Parathyroid adenoma (tissue), 2 donors: ENCODE measurements at regions not wholly inside any gene's neighbourhood (a gene's known extent, or its start where the extent isn't known, plus 50 kb on each side); places are given as distances from the start of the nearest gene placed in this dataset.

ENCODE experiments used
- H2AFZ ChIP-seq: fragments of 300-600 bp; sonication (generic); one replicate; pipeline ENCODE4 v1.7.0; 2017; ENCODE audit warnings: antibody characterized with exemption, mild to moderate bottlenecking
- H3K27ac ChIP-seq: fragments of 300-600 bp; sonication (generic); one replicate; pipeline ENCODE4 v1.7.0; 2017
- H3K27me3 ChIP-seq: fragments of 300-600 bp; sonication (generic); one replicate; pipeline ENCODE4 v1.7.0; 2017; ENCODE audit warnings: low read length; ENCODE audit not compliant: control insufficient read depth, insufficient read depth
- H3K36me3 ChIP-seq: fragments of 300-600 bp; sonication (generic); one replicate; pipeline ENCODE4 v1.7.0; 2017; ENCODE audit warnings: low read length; ENCODE audit not compliant: control insufficient read depth, insufficient read depth
- H3K4me1 ChIP-seq: fragments of 300-600 bp; sonication (generic); one replicate; pipeline ENCODE4 v1.7.0; 2017; ENCODE audit warnings: control low read depth
- H3K4me2 ChIP-seq: fragments of 300-600 bp; sonication (generic); one replicate; pipeline ENCODE4 v1.7.0; 2017; ENCODE audit warnings: low read length
- H3K4me3 ChIP-seq: fragments of 300-600 bp; sonication (generic); one replicate; pipeline ENCODE4 v1.7.0; 2017; ENCODE audit warnings: low read depth, low read length
- H3K79me2 ChIP-seq: fragments of 300-600 bp; sonication (generic); one replicate; pipeline ENCODE4 v1.7.0; 2017; ENCODE audit warnings: control low read depth
- H3K9ac ChIP-seq: fragments of 300-600 bp; sonication (generic); one replicate; pipeline ENCODE4 v1.7.0; 2017; ENCODE audit warnings: mild to moderate bottlenecking
- H3K9me3 ChIP-seq: fragments of 300-600 bp; sonication (generic); one replicate; pipeline ENCODE4 v1.7.0; 2017; ENCODE audit warnings: low read length; ENCODE audit not compliant: control insufficient read depth
- TF ChIP-seq, protein P1 (sequence below): fragments of 300-600 bp; sonication (generic); IDR thresholded peaks from one replicate; pipeline ENCODE4 v1.7.0; 2017; ENCODE audit warnings: antibody characterized with exemption, mild to moderate bottlenecking
- donor health status: primary hyperparathyroidism.

DNA sequence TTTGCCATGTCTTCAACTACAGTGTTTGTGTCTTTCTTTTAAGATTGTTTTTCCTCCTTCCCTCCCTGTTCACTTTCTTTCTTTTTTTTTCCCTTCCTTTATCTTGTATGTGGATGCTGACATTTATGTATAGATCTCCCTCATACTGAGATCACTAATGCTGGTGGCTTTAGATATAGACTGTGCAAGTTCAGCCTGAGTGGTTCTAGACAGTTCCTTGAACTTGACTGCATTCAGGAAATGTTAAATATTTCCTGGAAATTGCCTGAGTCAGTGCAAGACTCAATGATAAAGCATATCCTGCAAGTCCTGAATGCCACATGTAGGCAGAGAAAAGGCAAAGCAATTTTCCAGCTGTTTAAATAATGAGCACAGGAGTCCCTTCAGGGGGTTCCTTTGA is 182.5 kb upstream of the NR3C1 start:
- Histone ChIP-seq H3K4me3 (no peak overlapping the region), H3K9me3 (no peaks in the 10 kb centered on the region), H3K9ac (no peak overlapping the region), H3K4me2 (no peak overlapping the region), H3K36me3 (no peaks in the 10 kb centered on the region), H3K27ac (no peak overlapping the region), H3K4me1 (no peaks in the 10 kb centered on the region), H3K79me2 (no peaks in the 10 kb centered on the region), H3K27me3 (no peaks in the 10 kb centered on the region), H2AFZ (no peak overlapping the region)
- TF ChIP-seq, protein P1, sequence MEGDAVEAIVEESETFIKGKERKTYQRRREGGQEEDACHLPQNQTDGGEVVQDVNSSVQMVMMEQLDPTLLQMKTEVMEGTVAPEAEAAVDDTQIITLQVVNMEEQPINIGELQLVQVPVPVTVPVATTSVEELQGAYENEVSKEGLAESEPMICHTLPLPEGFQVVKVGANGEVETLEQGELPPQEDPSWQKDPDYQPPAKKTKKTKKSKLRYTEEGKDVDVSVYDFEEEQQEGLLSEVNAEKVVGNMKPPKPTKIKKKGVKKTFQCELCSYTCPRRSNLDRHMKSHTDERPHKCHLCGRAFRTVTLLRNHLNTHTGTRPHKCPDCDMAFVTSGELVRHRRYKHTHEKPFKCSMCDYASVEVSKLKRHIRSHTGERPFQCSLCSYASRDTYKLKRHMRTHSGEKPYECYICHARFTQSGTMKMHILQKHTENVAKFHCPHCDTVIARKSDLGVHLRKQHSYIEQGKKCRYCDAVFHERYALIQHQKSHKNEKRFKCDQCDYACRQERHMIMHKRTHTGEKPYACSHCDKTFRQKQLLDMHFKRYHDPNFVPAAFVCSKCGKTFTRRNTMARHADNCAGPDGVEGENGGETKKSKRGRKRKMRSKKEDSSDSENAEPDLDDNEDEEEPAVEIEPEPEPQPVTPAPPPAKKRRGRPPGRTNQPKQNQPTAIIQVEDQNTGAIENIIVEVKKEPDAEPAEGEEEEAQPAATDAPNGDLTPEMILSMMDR: no peak

- H2AFZ ChIP-seq: no peak overlapping the region
- H3K4me3 ChIP-seq: no peak overlapping the region
- H3K36me3 ChIP-seq: no peaks in the 10 kb centered on the region
- no peaks in the 10 kb centered on the region for H3K4me1 ChIP-seq
- H3K79me2 ChIP-seq: no peaks in the 10 kb centered on the region
- no peak overlapping the region for H3K27ac ChIP-seq
- H3K27me3 ChIP-seq: no peaks in the 10 kb centered on the region
- no peaks in the 10 kb centered on the region for H3K9me3 ChIP-seq
- no peak overlapping the region for H3K4me2 ChIP-seq
- H3K9ac ChIP-seq: no peak overlapping the region
- TF ChIP-seq, protein P1: no peak
Measured at GRCh38 chr5:143583409-143583808, 179.9 kb upstream of the NR3C1 start.

DNA sequence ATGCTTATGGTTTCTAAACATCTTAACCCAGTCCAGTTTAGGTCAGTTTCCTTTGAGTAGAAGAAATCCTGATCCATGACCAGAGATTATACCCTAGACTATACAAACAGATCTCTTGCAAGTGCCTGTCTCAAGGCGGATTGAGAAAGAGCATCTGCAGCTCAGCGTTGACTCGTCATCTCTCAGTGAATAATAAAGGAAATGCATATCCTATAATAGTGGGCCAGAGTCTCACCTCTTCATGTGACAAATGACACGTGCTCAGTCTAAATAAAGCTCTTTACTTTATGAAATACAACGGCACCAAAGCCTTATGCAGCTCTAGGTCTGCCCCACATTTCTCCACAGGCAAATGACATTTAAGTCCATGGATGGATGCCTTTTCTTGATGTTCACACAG is 179.4 kb upstream of the NR3C1 start:
- Histone ChIP-seq H2AFZ (no peak overlapping the region), H3K27ac (no peak overlapping the region), H3K9me3 (no peaks in the 10 kb centered on the region), H3K4me2 (no peak overlapping the region), H3K36me3 (no peaks in the 10 kb centered on the region), H3K9ac (no peak overlapping the region), H3K79me2 (no peaks in the 10 kb centered on the region), H3K4me3 (no peak overlapping the region), H3K4me1 (no peaks in the 10 kb centered on the region), H3K27me3 (no peaks in the 10 kb centered on the region)
- TF ChIP-seq, protein P1: no peak

DNA sequence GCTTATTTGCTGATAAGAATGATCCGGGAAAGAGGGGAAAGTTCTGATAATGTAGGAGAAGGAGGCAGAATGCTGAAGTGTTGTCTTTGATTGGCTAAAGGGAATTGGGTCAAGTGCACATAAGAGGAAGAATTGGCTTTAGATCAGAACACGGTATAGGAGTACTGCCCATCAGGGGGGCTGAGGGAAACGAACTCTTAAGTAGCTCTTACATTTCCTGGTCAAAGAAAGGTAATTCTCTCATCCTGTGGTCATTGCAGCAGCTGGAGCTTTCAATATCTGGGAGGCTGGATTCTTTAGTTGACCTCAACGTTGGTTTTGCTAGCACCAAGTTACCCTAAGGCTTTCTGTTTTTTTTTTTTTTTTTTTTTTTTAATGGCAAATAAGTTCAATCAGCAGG is 178.7 kb upstream of the NR3C1 start:
- Histone ChIP-seq H3K9me3 (no peaks in the 10 kb centered on the region), H3K4me1 (no peaks in the 10 kb centered on the region), H3K4me3 (no peak overlapping the region), H3K4me2 (no peak overlapping the region), H2AFZ (no peak overlapping the region), H3K79me2 (no peaks in the 10 kb centered on the region), H3K27me3 (no peaks in the 10 kb centered on the region), H3K9ac (no peak overlapping the region), H3K27ac (no peak overlapping the region), H3K36me3 (no peaks in the 10 kb centered on the region)
- TF ChIP-seq, protein P1: no peak

DNA sequence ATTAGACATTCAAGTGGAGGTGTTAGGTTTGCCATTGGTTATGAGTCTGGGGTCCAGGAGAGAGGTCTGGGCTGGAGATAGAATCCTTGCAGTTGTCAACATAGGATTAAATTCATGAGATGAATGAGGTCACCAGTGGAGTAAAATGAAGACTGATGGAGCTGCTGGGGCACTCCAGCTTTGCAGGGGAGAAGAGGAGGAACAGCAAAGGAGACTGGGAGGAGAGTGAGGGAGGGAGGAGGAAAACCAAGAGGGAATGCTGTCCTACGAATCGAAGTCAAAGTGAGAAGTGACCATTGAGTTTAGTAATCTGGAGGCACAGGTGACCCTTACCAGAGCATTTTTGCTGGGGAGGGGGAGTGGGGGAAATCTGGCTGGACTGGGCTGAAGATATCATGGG is 178.2 kb upstream of the NR3C1 start:
- no peak overlapping the region for H3K9ac ChIP-seq
- TF ChIP-seq, protein P1: no peak
- no peaks in the 10 kb centered on the region for H3K36me3 ChIP-seq
- no peaks in the 10 kb centered on the region for H3K4me1 ChIP-seq
- no peak overlapping the region for H3K4me2 ChIP-seq
- H3K27ac ChIP-seq: no peak overlapping the region
- H2AFZ ChIP-seq: no peak overlapping the region
- H3K9me3 ChIP-seq: no peaks in the 10 kb centered on the region
- no peaks in the 10 kb centered on the region for H3K79me2 ChIP-seq
- no peak overlapping the region for H3K4me3 ChIP-seq
- H3K27me3 ChIP-seq: no peaks in the 10 kb centered on the region
